HCT116 (cell line): ENCODE measurements at regions not wholly inside any gene's neighbourhood (a gene's known extent, or its start where the extent isn't known, plus 50 kb on each side); places are given as distances from the start of the nearest gene placed in this dataset.

Experiments used
- ATAC-seq: fragments of 200-7000 bp; cut with Tn5 transposase; 2 replicates; pipeline ENCODE4 v1.9.1; 2020; ENCODE audit warnings: mild to moderate bottlenecking, moderate library complexity
- BruUV-seq: library from RNA; stranded (reverse); fragments of 400-500 nt; replicated peaks from 2 replicates; lab custom pipeline; 2021; lab: Mats Ljungman, UMichigan
- CTCF ChIA-PET: fragments of 300-600 bp; sonication (Branson Sonifier 250); formaldehyde crosslinking; loops from one replicate; lab custom pipeline; 2021; ENCODE audit warnings: antibody characterized with exemption; lab: Charles Lee
- POLR2A ChIA-PET: fragments of 300-600, 350-600 bp; sonication (Branson Sonifier 250); formaldehyde crosslinking; loops from one replicate; lab custom pipeline; 2021; ENCODE audit warnings: antibody characterized with exemption; lab: Charles Lee
- RAD21 ChIA-PET, 2 experiments: fragments of 300-600 bp; sonication (Branson Sonifier 250); formaldehyde crosslinking; loops; one replicate each; lab custom pipeline; 2023; ENCODE audit warnings: low total read pairs in 2 of 2; ENCODE audit not compliant: uncharacterized antibody in 2 of 2, unreplicated experiment in 2 of 2, low non-redundant PET in 1 of 2; lab: Charles Lee
- DNase-seq: peaks from one replicate; pipeline ENCODE4 v3.0.0-alpha.2; 2010; ENCODE audit warnings: low read depth, low spot score
- H2AFZ ChIP-seq: fragments of 200-600 bp; shearing (Covaris generic), sonication (generic); 2 replicates; pipeline ENCODE4 v1.6.1; 2017; ENCODE audit warnings: low read depth, mixed run types, mixed read lengths, antibody characterized with exemption, low read length; ENCODE audit not compliant: poor library complexity, severe bottlenecking
- H3K27ac ChIP-seq: 2 replicates; pipeline ENCODE4 v1.5.1; 2012; ENCODE audit warnings: low read depth, low read length
- H3K27me3 ChIP-seq: fragments of 200-600 bp; sonication (generic); 2 replicates; pipeline ENCODE4 v1.6.1; 2016; ENCODE audit warnings: mixed run types, low read length, mixed read lengths; ENCODE audit not compliant: insufficient read depth
- H3K36me3 ChIP-seq, 2 experiments: fragments of 200-500 bp in 1 of 2; fragments of 200-600 bp in 1 of 2; sonication (Bioruptor generic) in 1 of 2; sonication (generic) in 1 of 2; 2 replicates each; pipeline versions ENCODE4 v1.5.1 to v1.6.1; 2014 to 2016; ENCODE audit warnings: low read length in 2 of 2, inconsistent platforms in 1 of 2, mixed read lengths in 1 of 2, mixed run types in 1 of 2; ENCODE audit not compliant: insufficient read depth in 2 of 2, control insufficient read depth in 1 of 2
- H3K4me1 ChIP-seq, 2 experiments: fragments of 200-600 bp in 1 of 2; sonication (generic) in 1 of 2; 2 replicates each; pipeline versions ENCODE4 v1.5.1 to v1.6.1; 2012 to 2017; ENCODE audit warnings: low read length in 2 of 2, inconsistent platforms in 1 of 2, mild to moderate bottlenecking in 1 of 2, mixed read lengths in 1 of 2, mixed run types in 1 of 2, moderate library complexity in 1 of 2; ENCODE audit not compliant: insufficient read depth in 2 of 2, control insufficient read depth in 1 of 2
- H3K4me2 ChIP-seq: fragments of 200-600 bp; sonication (generic); 2 replicates; pipeline ENCODE4 v1.6.1; 2017; ENCODE audit warnings: mixed run types, low read length, mixed read lengths
- H3K4me3 ChIP-seq, 2 experiments: fragments of 200-600 bp in 1 of 2; sonication (generic) in 1 of 2; replicated peaks in 1 of 2; 2 replicates each; pipeline ENCODE4 v1.5.1; 2011 to 2016; ENCODE audit warnings: low read length in 2 of 2, control low read depth in 1 of 2, low read depth in 1 of 2, mild to moderate bottlenecking in 1 of 2, mixed read lengths in 1 of 2, mixed run types in 1 of 2
- H3K79me2 ChIP-seq: fragments of 200-600 bp; sonication (generic); 2 replicates; pipeline ENCODE4 v1.6.1; 2017; ENCODE audit warnings: mild to moderate bottlenecking, mixed run types, low read length, moderate library complexity, mixed read lengths; ENCODE audit not compliant: insufficient read depth
- H3K9ac ChIP-seq: fragments of 200-600 bp; sonication (generic); 2 replicates; pipeline ENCODE4 v1.6.1; 2016; ENCODE audit warnings: low read length, mixed read lengths
- H3K9me2 ChIP-seq: fragments of 200-600 bp; sonication (generic), shearing (Covaris generic); 2 replicates; pipeline ENCODE4 v1.6.1; 2017; ENCODE audit warnings: mixed run types, mild to moderate bottlenecking, moderate library complexity; ENCODE audit not compliant: insufficient read depth
- H3K9me3 ChIP-seq, 2 experiments: fragments of 200-500 bp in 1 of 2; fragments of 200-600 bp in 1 of 2; sonication (Bioruptor generic) in 1 of 2; sonication (generic) in 1 of 2; 2 replicates each; pipeline ENCODE4 v1.6.1; 2014 to 2017; ENCODE audit warnings: low read length in 2 of 2, mixed read lengths in 2 of 2, inconsistent platforms in 1 of 2, low read depth in 1 of 2, mild to moderate bottlenecking in 1 of 2, mixed run types in 1 of 2, moderate library complexity in 1 of 2; ENCODE audit not compliant: control insufficient read depth in 1 of 2, insufficient read depth in 1 of 2
- H4K20me1 ChIP-seq: fragments of 200-600 bp; sonication (generic), shearing (Covaris generic); 2 replicates; pipeline ENCODE4 v1.6.1; 2017; ENCODE audit warnings: mixed run types, mild to moderate bottlenecking, moderate library complexity; ENCODE audit not compliant: insufficient read depth
- MAX ChIP-seq: IDR thresholded peaks from 2 replicates; pipeline ENCODE4 v1.6.1; 2012
- RAD21 ChIP-seq: IDR thresholded peaks from 2 replicates; pipeline ENCODE4 v1.6.1; 2012; ENCODE audit warnings: low read depth, mild to moderate bottlenecking
- TCF7L2 ChIP-seq: IDR thresholded peaks from 2 replicates; pipeline ENCODE4 v1.7.0; 2011; ENCODE audit warnings: borderline replicate concordance, inconsistent platforms; ENCODE audit not compliant: insufficient read depth, insufficient read length; ENCODE audit errors: extremely low read depth
- YY1 ChIP-seq: IDR thresholded peaks from 2 replicates; pipeline ENCODE4 v1.6.1; 2011; ENCODE audit warnings: low read length, low read depth, moderate library complexity, mild to moderate bottlenecking; ENCODE audit not compliant: insufficient replicate concordance; ENCODE audit errors: extremely low read depth
- ZBTB33 ChIP-seq: IDR thresholded peaks from 2 replicates; pipeline ENCODE4 v1.6.1; 2011; ENCODE audit warnings: mild to moderate bottlenecking, low read length, moderate library complexity; ENCODE audit not compliant: insufficient replicate concordance; ENCODE audit errors: extremely low read depth
- ZNF274 ChIP-seq: fragments of 200-500 bp; sonication (Bioruptor generic); IDR thresholded peaks from 2 replicates; pipeline ENCODE4 v1.6.1; 2014; ENCODE audit warnings: mild to moderate bottlenecking, low read depth, low read length, inconsistent platforms
- intact Hi-C: fragments of 100-400 bp; cut with micrococcal nuclease; formaldehyde crosslinking; loops from 2 replicates; pipeline ENCODE4 v1.10.0; 2022
- TF ChIP-seq, protein P1 (sequence below): IDR thresholded peaks from 2 replicates; pipeline ENCODE4 v1.6.1; 2012; ENCODE audit warnings: low read depth

DNA sequence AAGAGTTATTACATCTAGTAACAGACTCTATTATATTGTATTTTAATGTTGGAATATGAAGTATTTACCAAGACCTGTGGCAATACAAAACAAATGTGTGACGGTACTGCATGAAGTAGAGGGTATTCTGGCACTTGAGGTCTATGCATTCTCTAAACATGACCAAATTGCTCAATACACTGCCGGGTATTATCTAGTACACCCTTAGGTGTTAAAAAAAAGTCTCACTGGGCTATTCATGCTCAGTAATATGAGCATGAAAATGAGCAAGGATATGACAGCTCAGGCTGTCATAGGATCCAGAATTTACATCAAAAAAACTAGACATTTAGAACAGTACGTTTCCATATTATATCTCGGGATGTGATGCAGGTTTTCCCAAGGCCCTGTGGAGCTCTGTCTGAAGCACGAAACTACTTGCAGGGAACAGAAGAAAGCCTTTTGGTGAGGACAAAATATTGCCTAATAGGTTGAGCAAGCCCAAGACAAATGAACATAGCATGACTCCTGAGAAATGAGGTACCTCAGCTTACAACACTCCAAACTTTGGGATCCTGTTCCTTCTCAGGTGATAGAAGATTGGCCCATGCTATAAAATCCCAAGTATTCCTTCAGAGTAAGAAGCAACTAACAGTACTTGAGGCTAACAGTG is 74.1 kb upstream of the MAOA start:
- Histone ChIP-seq H3K9ac (no peak overlapping the region), H3K9me2 (no peaks in the 10 kb centered on the region), H3K4me1 (no peaks in the 10 kb centered on the region), H3K36me3 (no peaks in the 10 kb centered on the region), H2AFZ (no peak overlapping the region), H4K20me1 (no peaks in the 10 kb centered on the region), H3K9me3 (no peaks in the 10 kb centered on the region), H3K27me3 (no peaks in the 10 kb centered on the region), H3K79me2 (no peaks in the 10 kb centered on the region), H3K4me2 (no peak overlapping the region), H3K4me3 (no peak overlapping the region), H3K27ac (no peak overlapping the region)
- CTCF ChIA-PET = no interaction called here
- TF ChIP-seq ZNF274 (no peak), ZBTB33 (no peak)
- no TSS peak for BruUV-seq
- DNase-seq (no peak), ATAC-seq (no peak)
- POLR2A ChIA-PET = no interaction called here
- intact Hi-C loops = no loop called here
- RAD21 ChIA-PET = no interaction called here

- intact Hi-C loops = no loop called here
- RAD21 ChIA-PET = no interaction called here
- Histone ChIP-seq H3K9ac (no peak overlapping the region), H3K4me3 (no peak overlapping the region), H3K9me2 (no peaks in the 10 kb centered on the region), H4K20me1 (no peaks in the 10 kb centered on the region), H3K79me2 (no peaks in the 10 kb centered on the region), H3K36me3 (no peaks in the 10 kb centered on the region), H3K4me2 (no peak overlapping the region), H3K9me3 (no peaks in the 10 kb centered on the region), H2AFZ (no peak overlapping the region), H3K4me1 (no peaks in the 10 kb centered on the region), H3K27ac (no peak overlapping the region), H3K27me3 (no peaks in the 10 kb centered on the region)
- DNase-seq (no peak), ATAC-seq (no peak)
- POLR2A ChIA-PET = no interaction called here
- CTCF ChIA-PET = no interaction called here
- TF ChIP-seq ZBTB33 (no peak), YY1 (no peak), RAD21 (no peak), MAX (no peak), TCF7L2 (no peak)
- TF ChIP-seq, protein P1, sequence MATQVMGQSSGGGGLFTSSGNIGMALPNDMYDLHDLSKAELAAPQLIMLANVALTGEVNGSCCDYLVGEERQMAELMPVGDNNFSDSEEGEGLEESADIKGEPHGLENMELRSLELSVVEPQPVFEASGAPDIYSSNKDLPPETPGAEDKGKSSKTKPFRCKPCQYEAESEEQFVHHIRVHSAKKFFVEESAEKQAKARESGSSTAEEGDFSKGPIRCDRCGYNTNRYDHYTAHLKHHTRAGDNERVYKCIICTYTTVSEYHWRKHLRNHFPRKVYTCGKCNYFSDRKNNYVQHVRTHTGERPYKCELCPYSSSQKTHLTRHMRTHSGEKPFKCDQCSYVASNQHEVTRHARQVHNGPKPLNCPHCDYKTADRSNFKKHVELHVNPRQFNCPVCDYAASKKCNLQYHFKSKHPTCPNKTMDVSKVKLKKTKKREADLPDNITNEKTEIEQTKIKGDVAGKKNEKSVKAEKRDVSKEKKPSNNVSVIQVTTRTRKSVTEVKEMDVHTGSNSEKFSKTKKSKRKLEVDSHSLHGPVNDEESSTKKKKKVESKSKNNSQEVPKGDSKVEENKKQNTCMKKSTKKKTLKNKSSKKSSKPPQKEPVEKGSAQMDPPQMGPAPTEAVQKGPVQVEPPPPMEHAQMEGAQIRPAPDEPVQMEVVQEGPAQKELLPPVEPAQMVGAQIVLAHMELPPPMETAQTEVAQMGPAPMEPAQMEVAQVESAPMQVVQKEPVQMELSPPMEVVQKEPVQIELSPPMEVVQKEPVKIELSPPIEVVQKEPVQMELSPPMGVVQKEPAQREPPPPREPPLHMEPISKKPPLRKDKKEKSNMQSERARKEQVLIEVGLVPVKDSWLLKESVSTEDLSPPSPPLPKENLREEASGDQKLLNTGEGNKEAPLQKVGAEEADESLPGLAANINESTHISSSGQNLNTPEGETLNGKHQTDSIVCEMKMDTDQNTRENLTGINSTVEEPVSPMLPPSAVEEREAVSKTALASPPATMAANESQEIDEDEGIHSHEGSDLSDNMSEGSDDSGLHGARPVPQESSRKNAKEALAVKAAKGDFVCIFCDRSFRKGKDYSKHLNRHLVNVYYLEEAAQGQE = no peak
- BruUV-seq = no TSS peak
Measured at GRCh38 chrX:43582540-43582913, 73.6 kb upstream of the MAOA start.
